ENCODE measurements at regions not wholly inside any gene's neighbourhood (a gene's known extent, or its start where the extent isn't known, plus 50 kb on each side); places are given as distances from the start of the nearest gene placed in this dataset.

GRCh38 chr10:128211953-128212727 is 85.9 kb upstream of the MKI67 start:
- TF ChIP-seq CTCF (IDR thresholded peaks at IDR 0.05; ENCODE audit: borderline replicate concordance, control extremely low read depth, extremely low read depth, insufficient read depth, missing control alignments): peak; percentile 95
- DNase-seq (ENCODE audit: low spot score): peak; percentile 95
- in situ Hi-C loops (cut with MboI; ENCODE audit: low sequenced_read_pairs, unreplicated experiment): no loop called here

GRCh38 chr10:128213156-128213555 is 86.9 kb upstream of the MKI67 start:
- no peak for DNase-seq (ENCODE audit: low spot score)
- in situ Hi-C loops (cut with MboI; ENCODE audit: low sequenced_read_pairs, unreplicated experiment): no loop called here
- TF ChIP-seq CTCF (IDR thresholded peaks at IDR 0.05; ENCODE audit: borderline replicate concordance, control extremely low read depth, extremely low read depth, insufficient read depth, missing control alignments): no peak

GRCh38 chr10:128215733-128216132 is 89.5 kb upstream of the MKI67 start:
- DNase-seq (ENCODE audit: low spot score): no peak
- no peak for TF ChIP-seq CTCF (IDR thresholded peaks at IDR 0.05; ENCODE audit: borderline replicate concordance, control extremely low read depth, extremely low read depth, insufficient read depth, missing control alignments)
- in situ Hi-C loops (cut with MboI; ENCODE audit: low sequenced_read_pairs, unreplicated experiment): no loop called here

- no peak for DNase-seq (ENCODE audit: low spot score)
- in situ Hi-C loops (cut with MboI; ENCODE audit: low sequenced_read_pairs, unreplicated experiment): no loop called here
- TF ChIP-seq CTCF (IDR thresholded peaks at IDR 0.05; ENCODE audit: borderline replicate concordance, control extremely low read depth, extremely low read depth, insufficient read depth, missing control alignments): no peak
Measured at GRCh38 chr10:128217136-128217535, 90.9 kb upstream of the MKI67 start.

- DNase-seq (ENCODE audit: low spot score): no peak
Measured at GRCh38 chr10:128218161-128218560, 91.9 kb upstream of the MKI67 start.

GRCh38 chr10:128219295-128219694 is 93.1 kb upstream of the MKI67 start:
- no peak for TF ChIP-seq CTCF (IDR thresholded peaks at IDR 0.05; ENCODE audit: borderline replicate concordance, control extremely low read depth, extremely low read depth, insufficient read depth, missing control alignments)
- in situ Hi-C loops (cut with MboI; ENCODE audit: low sequenced_read_pairs, unreplicated experiment): no loop called here
- DNase-seq (ENCODE audit: low spot score): no peak

More at GRCh38 chr10:128218161-128218560, 91.9 kb upstream of the MKI67 start:
- TF ChIP-seq CTCF (IDR thresholded peaks at IDR 0.05; ENCODE audit: borderline replicate concordance, control extremely low read depth, extremely low read depth, insufficient read depth, missing control alignments): no peak
- in situ Hi-C loops (cut with MboI; ENCODE audit: low sequenced_read_pairs, unreplicated experiment): no loop called here
